GM10248 (cell line): ENCODE measurements at regions not wholly inside any gene's neighbourhood (a gene's known extent, or its start where the extent isn't known, plus 50 kb on each side); places are given as distances from the start of the nearest gene placed in this dataset.

ENCODE experiments used
- CTCF ChIA-PET: fragments of 300-600 bp; sonication (Branson Sonifier 250); formaldehyde crosslinking; extraction: SDS; loops from one replicate; lab custom pipeline; 2021; ENCODE audit warnings: antibody characterized with exemption; lab: Yijun Ruan, JAX
- POLR2A ChIA-PET: fragments of 350-650 bp; sonication (Branson Sonifier 250); formaldehyde crosslinking; extraction: SDS; loops from one replicate; lab custom pipeline; 2020; ENCODE audit warnings: antibody characterized with exemption; lab: Yijun Ruan, JAX
- DNase-seq: peaks from one replicate; pipeline ENCODE4 v3.0.0; 2012; ENCODE audit errors: extremely low spot score
- TF ChIP-seq, protein P1 (sequence below): IDR thresholded peaks from 2 replicates; pipeline ENCODE4 v1.5.1; 2012; ENCODE audit warnings: mild to moderate bottlenecking, low read depth; ENCODE audit errors: extremely low read depth, missing control alignments, control extremely low read depth

GRCh38 chr10:1966712-1967376, 229.5 kb upstream of the ADARB2 start:
- ChIA-PET POLR2A (no interaction called here), CTCF (interaction anchor here (1.2 kb wide), 1 partner anchor 13 kb away, joined by 3 read pairs; no protein-coding TSS in a partner anchor)
- TF ChIP-seq, protein P1, sequence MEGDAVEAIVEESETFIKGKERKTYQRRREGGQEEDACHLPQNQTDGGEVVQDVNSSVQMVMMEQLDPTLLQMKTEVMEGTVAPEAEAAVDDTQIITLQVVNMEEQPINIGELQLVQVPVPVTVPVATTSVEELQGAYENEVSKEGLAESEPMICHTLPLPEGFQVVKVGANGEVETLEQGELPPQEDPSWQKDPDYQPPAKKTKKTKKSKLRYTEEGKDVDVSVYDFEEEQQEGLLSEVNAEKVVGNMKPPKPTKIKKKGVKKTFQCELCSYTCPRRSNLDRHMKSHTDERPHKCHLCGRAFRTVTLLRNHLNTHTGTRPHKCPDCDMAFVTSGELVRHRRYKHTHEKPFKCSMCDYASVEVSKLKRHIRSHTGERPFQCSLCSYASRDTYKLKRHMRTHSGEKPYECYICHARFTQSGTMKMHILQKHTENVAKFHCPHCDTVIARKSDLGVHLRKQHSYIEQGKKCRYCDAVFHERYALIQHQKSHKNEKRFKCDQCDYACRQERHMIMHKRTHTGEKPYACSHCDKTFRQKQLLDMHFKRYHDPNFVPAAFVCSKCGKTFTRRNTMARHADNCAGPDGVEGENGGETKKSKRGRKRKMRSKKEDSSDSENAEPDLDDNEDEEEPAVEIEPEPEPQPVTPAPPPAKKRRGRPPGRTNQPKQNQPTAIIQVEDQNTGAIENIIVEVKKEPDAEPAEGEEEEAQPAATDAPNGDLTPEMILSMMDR, result no peak
- no peak for DNase-seq

- DNase-seq, result no peak
- ChIA-PET POLR2A (no interaction called here), CTCF (no interaction called here)
- TF ChIP-seq, protein P1, result no peak
These were observed 227.2 kb upstream of the ADARB2 start for GRCh38 chr10:1964476-1964875.

- no peak for DNase-seq
- TF ChIP-seq, protein P1, result no peak
- ChIA-PET CTCF (interaction anchor here (1.1 kb wide), 1 partner anchor 28 kb away, joined by 3 read pairs; no protein-coding TSS in a partner anchor), POLR2A (no interaction called here)
These were observed 226.0 kb upstream of the ADARB2 start for GRCh38 chr10:1963341-1963740.

DNA sequence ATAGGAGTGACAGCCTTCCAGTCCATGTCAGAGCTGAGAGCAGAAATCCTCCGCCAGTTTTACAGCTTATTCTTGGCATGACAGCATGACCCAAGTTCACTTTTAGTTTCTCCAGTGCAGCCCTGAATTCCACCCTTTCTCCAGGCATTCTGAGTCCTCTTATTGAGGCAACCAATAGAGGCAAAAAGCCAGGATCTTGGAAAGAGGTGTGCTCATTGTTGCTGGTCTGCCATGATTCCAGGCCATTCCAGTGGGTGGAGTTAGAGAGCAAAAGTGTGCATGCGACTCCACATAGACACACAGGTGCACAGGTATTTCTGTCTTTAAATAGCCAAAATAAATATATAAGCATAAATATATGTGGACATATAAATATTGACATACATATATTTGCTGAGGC, 224.7 kb upstream of the ADARB2 start:
- TF ChIP-seq, protein P1, result no peak
- POLR2A ChIA-PET, result no interaction called here
- CTCF ChIA-PET, result no interaction called here
- DNase-seq, result no peak

- no peak for DNase-seq
- ChIA-PET CTCF (no interaction called here), POLR2A (no interaction called here)
- TF ChIP-seq, protein P1, result no peak
These were observed 223.7 kb upstream of the ADARB2 start for GRCh38 chr10:1960982-1961381.

GRCh38 chr10:1957057-1957456, 219.7 kb upstream of the ADARB2 start:
- no peak for DNase-seq
- TF ChIP-seq, protein P1, result no peak
- ChIA-PET POLR2A (no interaction called here), CTCF (no interaction called here)
